ENCODE measurements at regions not wholly inside any gene's neighbourhood (a gene's known extent, or its start where the extent isn't known, plus 50 kb on each side); places are given as distances from the start of the nearest gene placed in this dataset.

DNA sequence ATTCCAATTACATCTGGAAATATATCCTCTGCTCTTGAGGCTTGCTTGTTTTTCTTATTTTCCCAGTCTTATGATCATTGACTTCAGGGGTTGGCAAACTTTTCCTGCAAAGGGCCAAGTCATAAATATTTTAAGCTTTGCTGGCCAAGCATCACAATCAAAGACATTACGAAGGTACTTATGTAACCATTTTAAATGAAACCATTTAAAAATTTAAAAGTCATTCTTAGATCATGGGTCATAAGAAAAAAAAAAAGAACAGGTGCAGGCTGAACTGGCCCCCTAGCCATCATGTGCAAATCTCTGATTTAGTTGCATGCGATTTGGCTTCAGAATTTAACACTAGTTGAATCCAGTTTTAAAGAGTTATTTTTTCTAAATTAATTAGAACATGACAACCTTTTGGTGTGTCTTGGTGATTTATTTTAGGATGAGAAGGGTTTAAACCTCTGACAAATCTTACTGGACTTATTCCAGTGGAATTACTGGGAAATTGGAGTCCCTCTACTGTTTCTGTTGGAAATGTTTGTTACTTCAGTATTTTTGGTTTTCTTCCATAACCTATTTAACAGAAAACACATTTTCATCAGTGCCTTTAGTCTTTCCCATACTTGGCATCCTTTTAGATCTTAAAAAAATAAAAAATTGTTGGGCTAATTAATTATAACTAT, 148.1 kb downstream of the NHLRC3 start:
- no peak for DNase-seq (ENCODE audit: extremely low read depth, low read depth)
- TF ChIP-seq, protein P1, sequence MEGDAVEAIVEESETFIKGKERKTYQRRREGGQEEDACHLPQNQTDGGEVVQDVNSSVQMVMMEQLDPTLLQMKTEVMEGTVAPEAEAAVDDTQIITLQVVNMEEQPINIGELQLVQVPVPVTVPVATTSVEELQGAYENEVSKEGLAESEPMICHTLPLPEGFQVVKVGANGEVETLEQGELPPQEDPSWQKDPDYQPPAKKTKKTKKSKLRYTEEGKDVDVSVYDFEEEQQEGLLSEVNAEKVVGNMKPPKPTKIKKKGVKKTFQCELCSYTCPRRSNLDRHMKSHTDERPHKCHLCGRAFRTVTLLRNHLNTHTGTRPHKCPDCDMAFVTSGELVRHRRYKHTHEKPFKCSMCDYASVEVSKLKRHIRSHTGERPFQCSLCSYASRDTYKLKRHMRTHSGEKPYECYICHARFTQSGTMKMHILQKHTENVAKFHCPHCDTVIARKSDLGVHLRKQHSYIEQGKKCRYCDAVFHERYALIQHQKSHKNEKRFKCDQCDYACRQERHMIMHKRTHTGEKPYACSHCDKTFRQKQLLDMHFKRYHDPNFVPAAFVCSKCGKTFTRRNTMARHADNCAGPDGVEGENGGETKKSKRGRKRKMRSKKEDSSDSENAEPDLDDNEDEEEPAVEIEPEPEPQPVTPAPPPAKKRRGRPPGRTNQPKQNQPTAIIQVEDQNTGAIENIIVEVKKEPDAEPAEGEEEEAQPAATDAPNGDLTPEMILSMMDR (IDR thresholded peaks at IDR 0.05; ENCODE audit: low read depth, low read length, missing control alignments) = no peak
- no peak overlapping the region for H3K4me3 ChIP-seq (replicated peaks; ENCODE audit: low read depth, low read length)

DNA sequence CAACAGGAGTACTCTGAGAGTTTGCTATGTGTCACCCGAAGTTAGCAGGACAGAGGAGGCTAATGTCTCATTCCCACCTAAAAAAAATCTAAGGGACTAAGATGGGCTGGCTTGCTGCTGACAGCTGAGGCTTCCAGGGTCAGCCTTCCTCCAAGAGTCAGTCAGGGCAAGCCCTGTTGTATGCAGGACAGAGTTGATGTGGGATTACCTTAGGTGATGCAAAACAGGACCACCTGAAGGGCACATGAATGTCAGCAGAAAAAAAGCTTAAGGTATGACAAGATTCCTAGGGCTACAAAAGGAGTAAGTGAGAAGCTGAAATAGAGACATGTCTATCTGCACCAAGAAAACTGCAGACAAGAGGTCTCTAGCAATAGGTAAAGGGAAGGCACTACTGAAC, 151.5 kb downstream of the NHLRC3 start:
- no peak overlapping the region for H3K4me3 ChIP-seq (replicated peaks; ENCODE audit: low read depth, low read length)
- no peak for DNase-seq (ENCODE audit: extremely low read depth, low read depth)
- TF ChIP-seq, protein P1 (IDR thresholded peaks at IDR 0.05; ENCODE audit: low read depth, low read length, missing control alignments) = no peak

DNA sequence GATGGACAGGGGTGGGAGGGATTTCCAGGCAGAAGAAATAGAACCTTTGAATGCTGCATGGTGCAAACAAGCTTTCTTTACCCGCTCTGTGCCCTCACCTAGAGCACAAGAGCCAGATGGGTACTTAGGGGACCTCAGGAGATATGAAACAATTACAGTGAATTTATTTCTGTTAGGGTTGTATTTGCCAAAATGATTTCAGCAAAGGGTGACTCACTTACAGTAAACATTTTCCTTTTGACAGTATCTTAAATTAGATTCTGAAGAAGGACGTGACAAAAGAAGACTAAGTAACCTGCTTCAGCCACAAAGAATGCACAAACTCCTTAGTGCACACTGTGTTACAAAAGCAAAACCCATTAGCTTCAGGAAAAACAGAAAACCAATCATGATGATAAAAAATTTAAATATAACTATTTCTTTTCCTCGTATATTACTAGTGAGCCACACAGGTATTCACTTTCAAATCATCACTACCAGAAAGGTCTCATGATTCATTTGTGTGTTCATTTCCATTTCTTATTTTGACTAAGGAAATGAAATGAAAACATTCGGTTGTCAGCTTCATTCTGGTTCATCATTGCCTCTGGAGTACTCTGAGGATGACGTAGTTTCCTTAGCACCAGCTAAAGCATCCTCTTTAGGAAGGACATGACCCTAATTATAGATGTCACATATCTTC, 158.8 kb downstream of the NHLRC3 start:
- TF ChIP-seq, protein P1 (IDR thresholded peaks at IDR 0.05; ENCODE audit: low read depth, low read length, missing control alignments) = no peak
- H3K4me3 ChIP-seq (replicated peaks; ENCODE audit: low read depth, low read length) = no peak overlapping the region
- no peak for DNase-seq (ENCODE audit: extremely low read depth, low read depth)

DNA sequence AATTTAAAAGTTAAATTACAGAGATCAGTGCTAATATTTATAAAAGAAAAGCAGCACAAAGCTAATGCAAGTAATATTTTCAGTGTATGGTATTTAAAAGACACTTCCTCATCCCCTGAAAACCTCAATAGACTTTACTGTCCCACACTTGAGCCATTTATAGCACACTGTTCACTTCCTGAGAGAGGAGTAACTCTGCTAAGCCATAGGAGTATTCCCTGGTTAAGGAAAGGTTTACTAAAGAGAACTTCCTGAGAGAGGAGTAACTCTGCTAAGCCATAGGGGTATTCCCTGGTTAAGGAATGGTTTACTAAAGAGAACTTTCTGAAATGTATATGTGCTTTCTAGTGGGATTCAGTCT, 159.4 kb downstream of the NHLRC3 start:
- TF ChIP-seq, protein P1 (IDR thresholded peaks at IDR 0.05; ENCODE audit: low read depth, low read length, missing control alignments) = no peak
- DNase-seq (ENCODE audit: extremely low read depth, low read depth) = no peak
- H3K4me3 ChIP-seq (replicated peaks; ENCODE audit: low read depth, low read length) = no peak overlapping the region

DNA sequence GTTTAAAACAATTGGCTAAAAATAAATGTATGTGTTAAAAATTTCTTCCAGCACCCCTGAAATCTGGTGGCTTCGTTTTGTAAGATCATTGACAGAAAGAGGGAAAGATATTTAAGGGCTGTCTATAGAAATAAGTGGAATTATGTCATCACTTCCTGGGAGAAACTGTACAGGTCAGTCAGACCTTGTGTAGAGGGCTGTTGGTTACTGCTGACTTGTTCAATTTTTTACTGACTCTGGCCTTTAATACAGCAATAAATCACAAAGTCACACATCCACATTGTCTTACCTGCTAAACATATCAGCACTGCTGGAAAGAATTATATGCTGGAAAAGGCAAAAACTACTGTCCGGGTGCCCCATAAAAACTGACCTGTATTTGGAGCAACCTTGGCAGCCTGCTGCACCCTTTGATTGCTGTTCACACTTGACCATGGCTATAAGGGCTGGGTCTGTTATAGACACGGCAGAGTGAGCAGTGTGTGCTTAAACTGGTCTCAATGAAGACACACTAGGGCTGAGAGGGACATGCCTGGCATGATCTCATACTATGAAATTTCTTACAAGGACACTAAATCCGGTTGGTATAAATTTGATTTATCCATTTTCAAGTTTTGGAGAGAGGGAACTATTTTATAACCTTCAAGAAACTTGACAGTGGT, 162.1 kb downstream of the NHLRC3 start:
- DNase-seq (ENCODE audit: extremely low read depth, low read depth) = no peak
- TF ChIP-seq, protein P1 (IDR thresholded peaks at IDR 0.05; ENCODE audit: low read depth, low read length, missing control alignments) = no peak
- no peak overlapping the region for H3K4me3 ChIP-seq (replicated peaks; ENCODE audit: low read depth, low read length)

DNA sequence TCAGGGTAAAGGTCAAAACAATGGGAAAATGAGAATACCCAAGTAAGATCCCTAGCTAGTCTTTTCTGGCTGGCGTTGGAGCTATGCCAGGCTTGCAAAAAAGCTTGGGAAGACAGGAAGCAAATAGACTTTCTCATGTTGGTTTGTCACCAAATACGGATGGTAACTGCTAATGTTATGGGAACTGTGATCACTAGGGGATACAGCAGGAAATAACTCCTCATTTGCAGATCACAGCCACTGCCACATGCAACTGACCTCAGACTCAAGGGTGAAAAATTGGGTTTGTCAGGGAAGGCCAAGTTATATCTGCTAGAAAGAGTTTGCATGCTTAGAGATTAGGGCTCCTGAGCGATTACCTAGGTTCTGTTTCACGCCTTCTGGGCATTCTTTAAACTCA, 162.9 kb downstream of the NHLRC3 start:
- TF ChIP-seq, protein P1 (IDR thresholded peaks at IDR 0.05; ENCODE audit: low read depth, low read length, missing control alignments) = no peak
- peak; percentile 3 for DNase-seq (ENCODE audit: extremely low read depth, low read depth)

More for the DNA sequence above, 162.9 kb downstream of the NHLRC3 start:
- H3K4me3 ChIP-seq (replicated peaks; ENCODE audit: low read depth, low read length) = no peak overlapping the region

Measured in HFF-Myc (cell line).